ENCODE measurements at regions not wholly inside any gene's neighbourhood (a gene's known extent, or its start where the extent isn't known, plus 50 kb on each side); places are given as distances from the start of the nearest gene placed in this dataset.

DNA sequence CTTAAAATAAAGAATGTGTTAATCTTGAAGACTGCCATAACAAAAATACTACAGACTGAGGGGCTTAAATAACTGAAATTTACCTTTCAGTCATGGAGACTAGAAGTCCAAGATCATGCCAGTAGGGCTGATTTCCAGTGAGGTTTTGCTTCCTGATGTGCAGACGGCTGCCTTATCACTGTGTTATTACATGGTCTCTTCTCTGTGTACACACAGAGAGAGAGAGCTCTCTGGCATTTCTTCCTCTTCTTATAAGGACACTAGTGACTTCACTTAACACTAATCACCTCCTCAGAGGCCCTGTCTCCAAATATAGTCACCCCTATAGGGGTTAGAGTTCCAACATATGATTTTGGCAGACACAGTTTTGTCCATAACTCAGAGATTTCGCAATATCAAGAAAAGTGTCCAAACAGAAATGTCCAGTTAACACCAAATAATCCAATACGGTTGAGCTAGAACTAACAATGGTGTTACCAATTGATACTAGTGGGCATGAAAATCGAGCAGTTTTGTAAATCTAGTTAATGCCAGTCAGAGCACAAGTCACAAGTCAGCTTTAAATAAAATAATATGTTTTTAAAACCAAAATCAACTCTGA, 399.8 kb downstream of the ADCYAP1 start:
- TF ChIP-seq, protein P1, sequence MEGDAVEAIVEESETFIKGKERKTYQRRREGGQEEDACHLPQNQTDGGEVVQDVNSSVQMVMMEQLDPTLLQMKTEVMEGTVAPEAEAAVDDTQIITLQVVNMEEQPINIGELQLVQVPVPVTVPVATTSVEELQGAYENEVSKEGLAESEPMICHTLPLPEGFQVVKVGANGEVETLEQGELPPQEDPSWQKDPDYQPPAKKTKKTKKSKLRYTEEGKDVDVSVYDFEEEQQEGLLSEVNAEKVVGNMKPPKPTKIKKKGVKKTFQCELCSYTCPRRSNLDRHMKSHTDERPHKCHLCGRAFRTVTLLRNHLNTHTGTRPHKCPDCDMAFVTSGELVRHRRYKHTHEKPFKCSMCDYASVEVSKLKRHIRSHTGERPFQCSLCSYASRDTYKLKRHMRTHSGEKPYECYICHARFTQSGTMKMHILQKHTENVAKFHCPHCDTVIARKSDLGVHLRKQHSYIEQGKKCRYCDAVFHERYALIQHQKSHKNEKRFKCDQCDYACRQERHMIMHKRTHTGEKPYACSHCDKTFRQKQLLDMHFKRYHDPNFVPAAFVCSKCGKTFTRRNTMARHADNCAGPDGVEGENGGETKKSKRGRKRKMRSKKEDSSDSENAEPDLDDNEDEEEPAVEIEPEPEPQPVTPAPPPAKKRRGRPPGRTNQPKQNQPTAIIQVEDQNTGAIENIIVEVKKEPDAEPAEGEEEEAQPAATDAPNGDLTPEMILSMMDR (IDR thresholded peaks at IDR 0.05; ENCODE audit: borderline replicate concordance, extremely low read depth, low read length, poor library complexity, severe bottlenecking) = no peak
- TF ChIP-seq EZH2 (IDR thresholded peaks at IDR 0.05; ENCODE audit: borderline replicate concordance, low read depth, low read length, severe bottlenecking) = no peak

Data from DND-41 (cell line).